ENCODE measurements at regions not wholly inside any gene's neighbourhood (a gene's known extent, or its start where the extent isn't known, plus 50 kb on each side); places are given as distances from the start of the nearest gene placed in this dataset.
A peak's percentile ranks its signal among the peaks of the same experiment; 100 is the strongest.

DNA sequence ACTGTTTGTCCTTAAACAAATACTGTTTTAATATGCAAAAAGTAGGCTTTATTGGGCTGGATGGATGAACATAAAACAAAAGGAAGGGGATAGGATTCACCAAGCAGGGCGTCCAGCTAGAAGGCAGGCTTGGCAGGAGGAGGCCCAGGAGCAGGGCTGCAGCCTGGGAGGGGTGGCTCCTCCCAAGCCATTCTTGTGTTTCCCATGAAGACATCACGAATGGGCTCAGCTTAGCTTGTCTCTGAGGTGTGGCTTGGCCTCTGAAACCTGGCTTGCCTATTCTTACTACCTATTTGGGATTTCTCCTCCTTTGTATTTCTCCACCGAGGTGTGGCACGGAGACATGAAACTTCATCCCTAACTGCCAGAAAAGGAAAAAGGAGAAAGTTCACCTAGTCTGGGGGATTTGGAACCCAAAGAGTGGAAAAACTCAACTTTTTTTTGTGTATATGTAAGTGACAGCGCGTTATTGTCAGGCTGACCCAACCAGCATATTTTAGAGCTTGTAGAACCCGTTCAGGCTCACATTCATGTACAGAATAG, 481.9 kb upstream of the SPRED2 start:
- no peak overlapping the region for H2BK12ac ChIP-seq (ENCODE audit: low read depth, low read length)
- no peaks in the 10 kb centered on the region for H3K79me1 ChIP-seq (ENCODE audit: low read depth, low read length)
- H3K4ac ChIP-seq (replicated peaks; ENCODE audit: insufficient read length, low read depth, low read length): no peak overlapping the region
- H3K36me3 ChIP-seq (ENCODE audit: control insufficient read depth in 2 of 4, insufficient read depth in 4 of 4, low read length in 3 of 4): no peaks in the 10 kb centered on the region
- H3K9me3 ChIP-seq (ENCODE audit: insufficient read depth in 2 of 2, low read depth in 1 of 2, low read length in 1 of 2): no peaks in the 10 kb centered on the region
- H3K23ac ChIP-seq (ENCODE audit: insufficient read length): no peak overlapping the region
- no peak overlapping the region for H2BK15ac ChIP-seq (ENCODE audit: low read length)
- H3K18ac ChIP-seq (ENCODE audit: extremely low read depth, low read length): no peak overlapping the region
- FAIRE-seq (no peak), DNase-seq (ENCODE audit: low read depth in 1 of 2, low spot score in 2 of 2) (no peak)
- no peak overlapping the region for H3K27ac ChIP-seq (ENCODE audit: low read depth, low read length)
- no peak overlapping the region for H2BK5ac ChIP-seq (ENCODE audit: low read depth, low read length)
- H4K5ac ChIP-seq (ENCODE audit: insufficient read length, low read depth, low read length): no peak overlapping the region
- H3K4me2 ChIP-seq (ENCODE audit: insufficient read depth in 1 of 2, low read depth in 2 of 2, low read length in 2 of 2): no peak overlapping the region
- no peaks in the 10 kb centered on the region for H3K79me2 ChIP-seq (ENCODE audit: control insufficient read depth in 1 of 2, insufficient read depth in 2 of 2, low read length in 2 of 2)
- H3K4me3 ChIP-seq (ENCODE audit: extremely low read depth in 1 of 4, insufficient read depth in 2 of 4, low read depth in 3 of 4, low read length in 4 of 4): no peak overlapping the region
- peak overlapping the region; percentile 35; the same call in 1 of the 2 replicates for H2AFZ ChIP-seq (ENCODE audit: low read length)
- POLR2A ChIA-PET (ENCODE audit: partially characterized antibody): no interaction called here
- H4K91ac ChIP-seq (replicated peaks; ENCODE audit: insufficient read length, low read length): no peak overlapping the region
- H3K4me1 ChIP-seq (replicated peaks in 1 of 4; ENCODE audit: control insufficient read depth in 3 of 4, insufficient read depth in 4 of 4, low read length in 3 of 4): peaks cover 0 to 2% (median 0%) of the 10 kb centered on the region in 4 experiments; a peak in 1 of 7 replicates
- H3K14ac ChIP-seq (ENCODE audit: insufficient read length): no peak overlapping the region
- H2BK120ac ChIP-seq (replicated peaks; ENCODE audit: low read depth, low read length): no peak overlapping the region
- CTCF ChIA-PET (ENCODE audit: partially characterized antibody): interaction anchor here (0.9 to 2.4 kb wide), 4 partner anchors 60 to 514 kb away, joined by 3 to 10 read pairs (median 4); no protein-coding TSS in a partner anchor
- H3K56ac ChIP-seq (replicated peaks; ENCODE audit: insufficient read length, low read depth, low read length): no peak overlapping the region
- TF ChIP-seq JUND (IDR thresholded peaks at IDR 0.05; ENCODE audit: low read length): no peak
- TF ChIP-seq BCL11A (IDR thresholded peaks at IDR 0.05; ENCODE audit: low read depth in 2 of 2, low read length in 2 of 2): no peak
- TF ChIP-seq, protein P1, sequence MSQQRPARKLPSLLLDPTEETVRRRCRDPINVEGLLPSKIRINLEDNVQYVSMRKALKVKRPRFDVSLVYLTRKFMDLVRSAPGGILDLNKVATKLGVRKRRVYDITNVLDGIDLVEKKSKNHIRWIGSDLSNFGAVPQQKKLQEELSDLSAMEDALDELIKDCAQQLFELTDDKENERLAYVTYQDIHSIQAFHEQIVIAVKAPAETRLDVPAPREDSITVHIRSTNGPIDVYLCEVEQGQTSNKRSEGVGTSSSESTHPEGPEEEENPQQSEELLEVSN (IDR thresholded peaks at IDR 0.05): no peak
- no peak for TF ChIP-seq EGR1 (IDR thresholded peaks at IDR 0.05; ENCODE audit: borderline replicate concordance, low read depth, low read length)
- TF ChIP-seq YY1 (IDR thresholded peaks at IDR 0.05; ENCODE audit: low read depth, low read length): no peak
- TF ChIP-seq CBX5 (IDR thresholded peaks at IDR 0.05; ENCODE audit: low read depth, low read length): no peak
- no peak overlapping the region for H2BK20ac ChIP-seq (ENCODE audit: low read length)
- H2AK5ac ChIP-seq (ENCODE audit: low read depth, low read length): no peak overlapping the region
- 75% methylated on average over 7 of the region's 7 CpGs; no CpG with 5 or more reads in 1 of the 2 experiments for WGBS, 2 experiments (ENCODE audit: extremely low coverage in 1 of 2, insufficient coverage in 1 of 2, insufficient read length in 1 of 2, insufficient replicate concordance in 2 of 2, low coverage in 1 of 2, low lambda C conversion rate in 2 of 2, missing lambda C conversion rate in 1 of 2)
- no peak overlapping the region for H3K9ac ChIP-seq (replicated peaks in 1 of 4; ENCODE audit: extremely low read depth in 1 of 4, low read depth in 3 of 4, low read length in 3 of 4)
- H4K8ac ChIP-seq (ENCODE audit: extremely low read depth, insufficient read depth, low read length): no peak overlapping the region
- no peaks in the 10 kb centered on the region for H3K23me2 ChIP-seq (ENCODE audit: low read depth, low read length)
- H4K20me1 ChIP-seq (replicated peaks in 1 of 2; ENCODE audit: control insufficient read depth in 1 of 2, insufficient read depth in 2 of 2, low read length in 2 of 2): no peaks in the 10 kb centered on the region
- no peaks in the 10 kb centered on the region for H3K27me3 ChIP-seq (replicated peaks in 1 of 4; ENCODE audit: control insufficient read depth in 3 of 4, extremely low read depth in 1 of 4, insufficient read depth in 3 of 4, low read length in 3 of 4)
